ENCODE measurements at regions not wholly inside any gene's neighbourhood (a gene's known extent, or its start where the extent isn't known, plus 50 kb on each side); places are given as distances from the start of the nearest gene placed in this dataset.

- DNase-seq, result no peak
These were observed 141.2 kb downstream of the URI1 start for GRCh38 chr19:30083125-30083681.

DNA sequence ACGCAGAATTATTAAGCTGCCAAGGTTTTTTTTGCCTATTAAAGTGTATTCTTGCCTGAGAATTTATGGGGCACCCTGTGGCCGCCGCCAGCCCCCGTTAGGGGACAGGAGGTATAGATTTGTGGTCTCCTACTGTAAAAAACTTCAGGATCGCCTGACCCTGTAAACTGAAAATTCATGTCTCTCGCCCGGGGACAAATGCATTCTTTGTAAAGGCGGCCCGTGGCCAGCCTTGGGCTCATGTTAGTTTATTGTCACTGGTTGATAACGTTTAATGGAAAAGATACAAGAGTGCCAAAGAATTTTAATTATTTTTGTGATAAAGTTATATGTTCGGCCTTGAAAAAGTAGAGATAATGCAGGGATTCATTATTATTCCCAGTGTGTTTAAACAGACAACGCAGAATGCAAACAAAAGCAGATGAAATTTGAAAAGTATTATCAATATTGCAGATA is 141.7 kb downstream of the URI1 start:
- no peak for DNase-seq

DNA sequence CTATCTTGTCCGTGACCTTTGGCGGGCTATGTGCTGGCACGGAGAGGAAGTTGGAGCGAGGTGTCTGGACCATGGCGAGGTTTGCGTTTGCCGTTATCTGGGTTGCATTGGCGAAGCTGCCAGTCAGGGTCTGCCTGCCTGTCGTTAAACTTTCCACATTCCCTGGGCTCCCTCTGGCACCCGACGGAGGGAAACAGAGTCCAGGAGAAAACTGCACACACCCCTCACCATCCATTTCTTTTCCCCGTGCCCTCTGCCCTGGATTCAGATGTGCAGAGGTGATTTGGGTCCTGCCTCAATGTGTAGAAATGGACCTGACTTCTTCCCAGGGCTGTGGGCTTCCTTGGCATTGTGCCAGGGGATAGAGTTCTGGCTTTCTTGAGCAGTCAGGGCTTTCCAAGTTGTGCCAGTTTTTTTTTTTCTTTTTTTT is 142.4 kb downstream of the URI1 start:
- DNase-seq, result no peak

- no peak for DNase-seq
These were observed 143.4 kb downstream of the URI1 start for GRCh38 chr19:30085394-30085793.

GRCh38 chr19:30086220-30086619 is 144.2 kb downstream of the URI1 start:
- DNase-seq, result no peak

GRCh38 chr19:30086916-30087315 is 144.9 kb downstream of the URI1 start:
- no peak for DNase-seq

DNA sequence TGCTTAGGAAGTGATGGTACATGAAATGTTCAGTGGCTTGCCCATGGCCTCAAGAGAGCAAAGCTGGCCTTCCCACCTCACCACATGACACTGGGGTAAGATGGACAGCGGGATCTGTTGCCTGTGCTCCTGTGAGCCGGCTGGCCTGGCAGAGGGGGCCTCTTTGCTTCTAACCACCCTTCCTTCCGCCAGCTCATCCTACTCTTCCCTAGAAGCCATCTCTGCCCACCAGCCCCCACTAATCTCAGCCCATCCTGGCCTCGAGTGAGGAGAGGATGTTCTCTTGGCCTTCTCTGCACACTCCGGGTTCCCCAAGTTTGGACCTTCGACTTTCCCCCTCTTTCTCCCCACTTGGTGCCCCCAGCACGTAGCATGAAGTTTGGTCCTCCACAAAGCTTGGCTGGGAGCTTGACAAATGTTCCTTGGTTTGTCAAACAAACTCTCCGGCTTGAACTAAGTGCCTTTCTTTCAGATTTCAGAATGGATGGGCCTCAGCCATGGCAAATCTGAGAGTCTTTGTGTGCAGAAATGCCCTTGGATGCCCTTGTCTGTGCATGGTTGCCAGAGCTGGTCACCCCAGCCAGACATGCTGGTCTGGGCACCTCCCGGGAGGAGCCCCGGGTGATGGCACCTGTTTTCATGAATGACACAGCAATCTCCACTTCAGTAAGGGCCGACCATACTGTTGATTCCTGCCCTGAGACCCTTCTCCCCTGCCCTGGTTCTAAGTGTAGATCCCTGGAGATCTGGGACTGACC is 145.5 kb downstream of the URI1 start:
- DNase-seq, result no peak

DNA sequence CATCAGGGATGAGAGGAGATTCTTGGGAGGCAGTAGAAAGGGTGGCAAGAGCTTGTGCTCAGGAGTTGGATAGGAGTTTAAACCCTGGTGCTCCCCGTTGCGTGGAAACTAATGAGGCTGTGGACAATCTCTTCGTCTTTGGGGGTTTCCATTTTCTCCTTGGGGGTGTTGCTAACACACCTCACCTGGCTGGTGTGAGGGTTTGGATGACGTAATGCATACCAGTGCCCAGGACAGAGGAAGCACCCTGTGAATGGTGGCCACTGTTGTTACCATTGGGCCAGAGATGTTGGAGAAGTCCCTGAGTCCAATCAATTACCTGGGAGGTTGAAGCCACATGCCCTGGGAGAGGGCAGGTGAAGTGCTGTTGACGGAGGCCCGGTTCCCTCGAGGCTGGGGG is 146.5 kb downstream of the URI1 start:
- DNase-seq, result no peak

GRCh38 chr19:30089086-30089665 is 147.1 kb downstream of the URI1 start:
- no peak for DNase-seq

GRCh38 chr19:30090476-30090875 is 148.4 kb downstream of the URI1 start:
- DNase-seq, result no peak

DNA sequence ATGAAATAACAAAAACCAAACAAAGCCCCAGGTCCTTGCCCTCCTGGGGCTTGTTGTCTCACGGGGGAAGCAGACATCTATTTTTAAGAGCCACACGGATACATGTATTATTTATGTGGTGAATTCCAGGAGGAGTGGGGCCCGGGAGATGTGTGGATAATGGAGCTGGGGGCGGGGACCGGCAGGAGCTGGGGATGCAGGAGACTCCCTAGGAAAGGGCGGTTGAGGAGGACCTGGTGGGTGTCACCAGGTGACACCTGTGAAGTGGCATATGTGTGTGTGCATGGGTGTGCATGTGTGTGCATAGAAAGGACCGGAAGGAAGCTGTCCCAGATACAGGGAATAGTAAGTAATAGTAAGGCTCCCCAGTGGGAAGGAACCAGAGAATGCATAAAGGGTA is 148.9 kb downstream of the URI1 start:
- DNase-seq, result no peak

- DNase-seq, result no peak
These were observed 149.4 kb downstream of the URI1 start for GRCh38 chr19:30091456-30091855.

GRCh38 chr19:30091856-30092255 is 149.8 kb downstream of the URI1 start:
- DNase-seq, result no peak

DNA sequence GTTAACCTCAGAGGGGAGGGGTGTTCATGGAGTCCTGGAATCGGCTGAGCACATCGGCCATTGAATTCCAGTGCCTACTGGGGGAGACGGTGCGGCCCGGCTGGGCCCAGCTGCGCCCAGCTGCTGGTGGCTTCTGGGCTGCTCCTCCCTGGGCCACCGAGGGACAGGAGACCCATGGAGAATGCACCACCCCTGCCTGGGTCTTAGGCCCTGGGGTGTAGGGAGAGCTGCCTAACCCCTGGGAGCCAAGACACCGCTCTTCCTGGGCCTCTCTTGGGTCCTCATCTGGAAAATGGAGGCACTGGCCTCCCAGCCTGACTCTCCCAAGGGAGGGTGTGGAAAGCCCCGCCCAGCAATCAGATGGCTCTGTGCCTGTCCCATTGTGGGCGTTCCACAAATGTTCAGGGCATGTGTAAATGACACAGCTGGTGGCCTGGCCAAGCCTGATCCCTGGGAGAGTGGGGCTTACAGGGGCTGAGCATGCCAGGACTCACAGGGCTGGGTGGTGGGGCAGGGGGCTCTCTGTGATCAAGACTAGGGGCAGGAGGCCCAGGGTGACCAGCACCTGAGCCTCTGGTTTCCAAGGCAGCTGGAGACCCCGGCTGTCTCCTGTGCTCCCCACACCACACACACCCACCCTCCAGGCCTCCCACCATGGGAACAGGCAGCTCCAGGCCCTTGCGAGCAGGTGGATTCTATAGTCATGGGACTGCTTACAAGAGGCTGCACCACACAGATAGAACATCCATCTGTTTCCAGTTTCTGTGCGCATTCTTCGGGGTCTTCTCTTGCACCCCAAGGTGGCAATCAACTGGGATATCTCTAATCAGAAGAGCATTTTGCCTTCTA is 150.9 kb downstream of the URI1 start:
- DNase-seq, result no peak

GRCh38 chr19:30093966-30094755 is 152.1 kb downstream of the URI1 start:
- no peak for DNase-seq

DNA sequence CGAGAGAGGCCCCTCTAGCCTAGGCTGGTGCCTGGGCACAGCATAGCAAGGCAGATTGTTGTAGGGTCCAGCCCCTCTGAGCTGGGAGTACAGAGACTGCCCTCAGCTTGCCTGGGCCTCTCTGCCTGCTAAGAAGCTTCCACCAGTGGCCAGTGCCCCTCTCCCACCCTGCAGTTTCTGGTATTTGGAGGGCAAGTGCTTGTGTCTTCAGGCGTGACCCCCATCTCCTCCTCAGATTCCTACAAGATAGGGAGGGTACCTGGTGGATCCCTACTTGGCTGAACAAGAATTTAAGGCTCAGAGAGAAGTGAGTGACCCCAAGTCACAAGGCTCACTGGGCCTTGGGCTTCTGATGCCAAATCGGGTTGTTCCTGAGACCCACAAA is 152.7 kb downstream of the URI1 start:
- DNase-seq, result no peak

- no peak for DNase-seq
These were observed 153.1 kb downstream of the URI1 start for GRCh38 chr19:30095171-30095570.

DNA sequence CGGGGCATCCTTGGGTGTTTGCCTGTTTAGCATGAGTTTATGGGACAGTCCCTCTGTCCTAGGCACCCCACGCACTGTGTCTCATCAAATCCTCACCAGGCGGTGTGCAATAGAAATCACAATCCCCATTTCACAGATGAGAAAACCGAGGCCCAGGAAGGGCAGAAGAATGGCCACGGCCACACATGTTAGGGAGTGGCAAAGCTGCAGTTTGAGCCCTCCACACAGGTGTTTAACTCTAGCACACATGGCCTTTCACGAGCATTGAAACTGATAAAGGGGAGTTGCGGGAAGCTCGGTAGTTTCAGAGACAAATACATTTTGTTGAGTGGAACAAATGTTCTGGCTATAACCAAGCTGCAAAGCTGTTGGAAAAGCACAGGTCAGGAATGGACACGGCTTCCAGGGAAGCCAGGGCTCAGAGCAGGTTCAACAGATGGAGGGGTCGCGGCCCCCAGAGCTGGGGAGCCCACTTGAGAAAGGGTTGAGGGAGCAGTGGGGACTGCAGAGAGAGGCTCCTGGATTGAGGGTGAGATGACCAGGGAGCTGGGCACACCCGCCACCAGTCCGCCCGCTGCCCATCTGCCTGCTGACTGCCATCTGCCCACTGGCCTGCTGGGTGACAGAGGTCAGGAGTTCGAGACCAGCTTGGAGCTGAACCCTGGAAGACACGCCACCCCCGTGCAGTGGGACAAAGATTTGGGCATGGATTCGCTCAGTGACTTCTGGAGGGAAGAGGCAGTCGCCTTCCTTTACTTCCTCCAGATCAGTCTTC is 154.7 kb downstream of the URI1 start:
- DNase-seq, result no peak

DNA sequence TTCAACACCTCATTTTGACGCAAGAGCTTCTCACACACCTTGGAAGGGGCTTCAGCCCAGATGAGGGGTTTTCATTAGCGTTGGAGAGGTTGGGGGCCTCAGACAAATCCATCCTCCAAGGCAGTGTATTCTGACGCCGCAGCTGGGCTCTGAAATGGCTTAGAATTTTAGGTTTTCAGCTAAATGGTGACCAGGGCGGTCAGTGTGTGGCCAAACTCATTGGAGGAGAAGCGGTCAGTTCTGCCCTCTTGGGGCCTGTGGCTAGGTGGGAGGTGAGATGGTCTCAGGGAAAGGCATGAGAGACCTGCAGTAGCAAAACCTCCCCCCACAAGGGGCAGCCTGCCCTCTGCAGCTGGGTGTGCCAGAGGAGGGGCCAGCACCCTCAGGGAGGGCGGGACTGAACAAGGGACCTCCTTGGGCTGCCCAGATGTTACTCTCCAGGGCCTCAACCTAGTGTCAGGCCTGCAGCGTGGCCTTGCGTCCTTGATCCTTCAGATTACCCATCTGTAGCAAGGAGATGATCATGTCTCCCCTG is 155.8 kb downstream of the URI1 start:
- DNase-seq, result no peak

DNA sequence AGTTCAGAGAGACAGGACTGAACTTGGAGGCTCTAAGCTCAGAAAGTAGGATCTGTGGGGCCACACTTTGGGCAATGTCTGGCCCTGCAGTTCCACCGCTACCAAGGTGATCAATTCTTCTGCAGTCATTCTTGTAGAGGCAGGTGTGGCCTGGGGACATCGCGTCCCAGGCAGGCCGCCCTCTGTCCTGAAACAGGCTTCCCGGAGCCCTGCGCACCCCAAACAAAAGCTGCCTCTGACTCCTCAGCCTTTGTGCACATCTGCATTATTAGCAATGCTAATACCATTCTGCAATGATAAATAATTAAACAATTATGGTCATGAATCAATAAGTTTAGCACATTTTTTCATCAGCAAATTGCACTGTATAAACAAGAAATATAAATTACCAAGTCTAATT is 160.2 kb downstream of the URI1 start:
- no peak for DNase-seq

GRCh38 chr19:30102666-30103065 is 160.6 kb downstream of the URI1 start:
- DNase-seq, result no peak

GRCh38 chr19:30103981-30104380 is 161.9 kb downstream of the URI1 start:
- DNase-seq, result no peak

All from SHP77 treated with DMSO at 0.1 percent for 48 hours (cell line).